Mucosa of descending colon (tissue), 3 donors: ENCODE measurements at regions not wholly inside any gene's neighbourhood (a gene's known extent, or its start where the extent isn't known, plus 50 kb on each side); places are given as distances from the start of the nearest gene placed in this dataset.
"Not testable (repeated sequence)": the region's sequence is repeated elsewhere in the genome, so short reads cannot be mapped to it uniquely, and the experiment has no call there.

Experiments used
- ATAC-seq: fragments of 200-7000 bp; cut with Tn5 transposase; one replicate; pipeline ENCODE4 v1.9.1; 2020; ENCODE audit warnings: mild to moderate bottlenecking, moderate library complexity
- DNase-seq, 3 donors: peaks; one replicate each; pipeline ENCODE4 v3.0.0-alpha.2; 2020
- H3K36me3 ChIP-seq: fragments of 200-600 bp; one replicate; pipeline ENCODE4 v1.8.0; 2021; ENCODE audit warnings: low read depth, mild to moderate bottlenecking
- H3K4me1 ChIP-seq: fragments of 200-600 bp; one replicate; pipeline ENCODE4 v1.8.0; 2021; ENCODE audit warnings: low read depth, mild to moderate bottlenecking
- H3K4me3 ChIP-seq: fragments of 200-600 bp; one replicate; pipeline ENCODE4 v1.8.0; 2021; ENCODE audit warnings: mild to moderate bottlenecking
- H3K9me3 ChIP-seq: fragments of 200-600 bp; one replicate; pipeline ENCODE4 v1.8.0; 2021; ENCODE audit warnings: mild to moderate bottlenecking
- CTCF ChIP-seq: fragments of 200-600 bp; IDR thresholded peaks from one replicate; pipeline ENCODE4 v1.8.0; 2022; ENCODE audit warnings: antibody characterized with exemption, mild to moderate bottlenecking
- intact Hi-C, 2 donors: fragments of 100-400 bp; cut with DNase I in 1 of 2; cut with micrococcal nuclease in 1 of 2; formaldehyde crosslinking; loops; one replicate each; pipeline versions ENCODE4 v1.11.0 to v1.11.1; 2022; cut with DNase I, micrococcal nuclease
- donor health status: DM: no; HTN: no; CAD: no; lungs with moderate emphysema.
- donor health status: DM: no; HTN: no; CAD: no.
- donor health status: DM: no; HTN: yes; CAD: no.

- peaks cover 16% of the 10 kb centered on the region for H3K4me1 ChIP-seq
- no peak for TF ChIP-seq CTCF
- no peaks in the 10 kb centered on the region for H3K36me3 ChIP-seq
- no peaks in the 10 kb centered on the region for H3K9me3 ChIP-seq
- peak in 2 of 3 donors; percentile 31 to 32 for DNase-seq
- ATAC-seq: peak; percentile 28
- H3K4me3 ChIP-seq: no peak overlapping the region
- intact Hi-C loops: no loop called here
Observed at GRCh38 chr20:19048995-19049501, 163.4 kb upstream of the SLC24A3 start.

- no peak for DNase-seq
- H3K9me3 ChIP-seq: no peaks in the 10 kb centered on the region
- ATAC-seq: no peak
- no peaks in the 10 kb centered on the region for H3K36me3 ChIP-seq
- intact Hi-C loops: no loop called here
- no peak for TF ChIP-seq CTCF
- H3K4me3 ChIP-seq: no peak overlapping the region
- peaks cover 16% of the 10 kb centered on the region for H3K4me1 ChIP-seq
Observed at GRCh38 chr20:19049514-19049913, 162.9 kb upstream of the SLC24A3 start.

GRCh38 chr20:19056909-19057308 is 155.5 kb upstream of the SLC24A3 start:
- intact Hi-C loops: no loop called here
- DNase-seq (no peak), ATAC-seq (no peak)
- Histone ChIP-seq H3K36me3 (no peaks in the 10 kb centered on the region), H3K9me3 (peaks cover 17% of the 10 kb centered on the region), H3K4me3 (no peak overlapping the region), H3K4me1 (no peaks in the 10 kb centered on the region)
- TF ChIP-seq CTCF: no peak

- H3K4me1 ChIP-seq, intact Hi-C loops, ATAC-seq, H3K36me3 ChIP-seq, DNase-seq, H3K4me3 ChIP-seq: not testable (repeated sequence)
- peaks cover 32% of the 10 kb centered on the region for H3K9me3 ChIP-seq
Observed at GRCh38 chr20:19064788-19065187, 147.7 kb upstream of the SLC24A3 start.

GRCh38 chr20:19067986-19068385 is 144.5 kb upstream of the SLC24A3 start:
- no peaks in the 10 kb centered on the region for H3K4me1 ChIP-seq
- intact Hi-C loops: no loop called here
- no peaks in the 10 kb centered on the region for H3K36me3 ChIP-seq
- no peak for ATAC-seq
- H3K9me3 ChIP-seq: peaks cover 18% of the 10 kb centered on the region
- DNase-seq: no peak
- H3K4me3 ChIP-seq: no peak overlapping the region
- no peak for TF ChIP-seq CTCF

GRCh38 chr20:19070026-19070425 is 142.4 kb upstream of the SLC24A3 start:
- DNase-seq: no peak
- peaks cover 10% of the 10 kb centered on the region for H3K9me3 ChIP-seq
- ATAC-seq: no peak
- intact Hi-C loops: no loop called here
- H3K4me3 ChIP-seq: no peak overlapping the region
- no peak for TF ChIP-seq CTCF
- no peaks in the 10 kb centered on the region for H3K4me1 ChIP-seq
- no peaks in the 10 kb centered on the region for H3K36me3 ChIP-seq
